ENCODE measurements at regions not wholly inside any gene's neighbourhood (a gene's known extent, or its start where the extent isn't known, plus 50 kb on each side); places are given as distances from the start of the nearest gene placed in this dataset.

- H3K4me1 ChIP-seq (ENCODE audit: control insufficient read depth in 1 of 2, insufficient read depth in 1 of 2, low read depth in 1 of 2, low read length in 1 of 2) = no peaks in the 10 kb centered on the region
- no peak overlapping the region for H3K4me3 ChIP-seq (ENCODE audit: low read depth in 1 of 2, low read length in 1 of 2)
- no peaks in the 10 kb centered on the region for H3K36me3 ChIP-seq
- TF ChIP-seq CTCF (IDR thresholded peaks at IDR 0.05) = no peak
- H3K9me3 ChIP-seq = no peaks in the 10 kb centered on the region
- H3K27me3 ChIP-seq = no peaks in the 10 kb centered on the region
- no peak overlapping the region for H3K27ac ChIP-seq
Observed at GRCh38 chr13:104823709-104824108, 1711.8 kb downstream of the EFNB2 start.

GRCh38 chr13:104823071-104823470 lies 1712.4 kb downstream of the EFNB2 start:
- no peaks in the 10 kb centered on the region for H3K36me3 ChIP-seq
- no peaks in the 10 kb centered on the region for H3K4me1 ChIP-seq (ENCODE audit: control insufficient read depth in 1 of 2, insufficient read depth in 1 of 2, low read depth in 1 of 2, low read length in 1 of 2)
- H3K27ac ChIP-seq = no peak overlapping the region
- H3K4me3 ChIP-seq (ENCODE audit: low read depth in 1 of 2, low read length in 1 of 2) = no peak overlapping the region
- no peaks in the 10 kb centered on the region for H3K9me3 ChIP-seq
- TF ChIP-seq CTCF (IDR thresholded peaks at IDR 0.05) = no peak
- no peaks in the 10 kb centered on the region for H3K27me3 ChIP-seq

- H3K4me1 ChIP-seq (ENCODE audit: control insufficient read depth in 1 of 2, insufficient read depth in 1 of 2, low read depth in 1 of 2, low read length in 1 of 2) = no peaks in the 10 kb centered on the region
Observed at GRCh38 chr13:104817271-104817670, 1718.2 kb downstream of the EFNB2 start.

GRCh38 chr13:104816726-104817125 lies 1718.7 kb downstream of the EFNB2 start:
- H3K4me3 ChIP-seq (ENCODE audit: low read depth in 1 of 2, low read length in 1 of 2) = no peak overlapping the region
- TF ChIP-seq CTCF (IDR thresholded peaks at IDR 0.05) = no peak
- no peaks in the 10 kb centered on the region for H3K9me3 ChIP-seq
- no peaks in the 10 kb centered on the region for H3K4me1 ChIP-seq (ENCODE audit: control insufficient read depth in 1 of 2, insufficient read depth in 1 of 2, low read depth in 1 of 2, low read length in 1 of 2)
- H3K27ac ChIP-seq = no peak overlapping the region
- no peaks in the 10 kb centered on the region for H3K36me3 ChIP-seq
- H3K27me3 ChIP-seq = no peaks in the 10 kb centered on the region

More at GRCh38 chr13:104817271-104817670, 1718.2 kb downstream of the EFNB2 start:
- no peaks in the 10 kb centered on the region for H3K9me3 ChIP-seq
- no peaks in the 10 kb centered on the region for H3K36me3 ChIP-seq
- H3K4me3 ChIP-seq (ENCODE audit: low read depth in 1 of 2, low read length in 1 of 2) = no peak overlapping the region
- no peak overlapping the region for H3K27ac ChIP-seq
- no peak for TF ChIP-seq CTCF (IDR thresholded peaks at IDR 0.05)
- H3K27me3 ChIP-seq = no peaks in the 10 kb centered on the region

- H3K27ac ChIP-seq = no peak overlapping the region
- H3K36me3 ChIP-seq = no peaks in the 10 kb centered on the region
- H3K4me3 ChIP-seq (ENCODE audit: low read depth in 1 of 2, low read length in 1 of 2) = no peak overlapping the region
- TF ChIP-seq CTCF (IDR thresholded peaks at IDR 0.05) = no peak
- H3K27me3 ChIP-seq = no peaks in the 10 kb centered on the region
- no peaks in the 10 kb centered on the region for H3K4me1 ChIP-seq (ENCODE audit: control insufficient read depth in 1 of 2, insufficient read depth in 1 of 2, low read depth in 1 of 2, low read length in 1 of 2)
- H3K9me3 ChIP-seq = no peaks in the 10 kb centered on the region
Observed at GRCh38 chr13:104810242-104810641, 1725.2 kb downstream of the EFNB2 start.

GRCh38 chr13:104809483-104809882 lies 1726.0 kb downstream of the EFNB2 start:
- Histone ChIP-seq H3K9me3 (no peaks in the 10 kb centered on the region), H3K4me3 (ENCODE audit: low read depth in 1 of 2, low read length in 1 of 2) (no peak overlapping the region), H3K36me3 (no peaks in the 10 kb centered on the region), H3K27ac (no peak overlapping the region), H3K4me1 (ENCODE audit: control insufficient read depth in 1 of 2, insufficient read depth in 1 of 2, low read depth in 1 of 2, low read length in 1 of 2) (no peaks in the 10 kb centered on the region), H3K27me3 (no peaks in the 10 kb centered on the region)
- TF ChIP-seq CTCF (IDR thresholded peaks at IDR 0.05) = no peak

Measured in neutrophil (primary cell).